AG09319 (cell line): ENCODE measurements at regions not wholly inside any gene's neighbourhood (a gene's known extent, or its start where the extent isn't known, plus 50 kb on each side); places are given as distances from the start of the nearest gene placed in this dataset.

Experiments
- DNase-seq: peaks from one replicate; pipeline ENCODE4 v3.0.0-alpha.2; 2010; ENCODE audit warnings: low read depth; ENCODE audit errors: extremely low read depth
- TF ChIP-seq, protein P1 (sequence below): IDR thresholded peaks from 2 replicates; pipeline ENCODE4 v1.5.1; 2011; ENCODE audit warnings: low read depth, mild to moderate bottlenecking, inconsistent platforms, low read length, moderate library complexity

DNA sequence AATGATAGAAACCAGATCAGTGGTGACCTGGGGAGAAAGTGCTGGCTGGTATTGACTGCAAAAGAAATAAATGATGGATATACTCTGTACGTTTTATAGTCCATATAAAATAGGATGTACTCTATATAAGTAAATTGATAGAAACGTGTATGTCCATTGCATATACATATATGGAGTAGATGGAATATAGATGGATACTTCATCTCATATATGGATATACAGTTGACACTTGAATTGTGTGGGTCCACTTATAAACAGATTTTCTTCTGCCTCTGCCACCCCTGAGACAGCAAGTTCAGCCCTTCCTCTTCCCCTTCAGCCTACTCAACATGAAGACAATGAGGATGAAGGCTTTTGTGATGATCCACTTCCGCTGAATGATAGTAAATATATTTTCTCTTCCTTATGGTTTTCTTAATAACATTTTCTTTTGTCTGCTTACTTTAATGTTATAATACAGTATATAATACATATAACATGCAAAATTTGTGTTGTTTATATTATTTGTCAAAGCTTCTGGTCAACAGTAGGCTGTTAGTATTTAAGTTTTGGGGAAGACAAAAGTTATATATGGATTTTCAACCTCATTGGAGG, 76.1 kb upstream of the MYCN start:
- TF ChIP-seq, protein P1, sequence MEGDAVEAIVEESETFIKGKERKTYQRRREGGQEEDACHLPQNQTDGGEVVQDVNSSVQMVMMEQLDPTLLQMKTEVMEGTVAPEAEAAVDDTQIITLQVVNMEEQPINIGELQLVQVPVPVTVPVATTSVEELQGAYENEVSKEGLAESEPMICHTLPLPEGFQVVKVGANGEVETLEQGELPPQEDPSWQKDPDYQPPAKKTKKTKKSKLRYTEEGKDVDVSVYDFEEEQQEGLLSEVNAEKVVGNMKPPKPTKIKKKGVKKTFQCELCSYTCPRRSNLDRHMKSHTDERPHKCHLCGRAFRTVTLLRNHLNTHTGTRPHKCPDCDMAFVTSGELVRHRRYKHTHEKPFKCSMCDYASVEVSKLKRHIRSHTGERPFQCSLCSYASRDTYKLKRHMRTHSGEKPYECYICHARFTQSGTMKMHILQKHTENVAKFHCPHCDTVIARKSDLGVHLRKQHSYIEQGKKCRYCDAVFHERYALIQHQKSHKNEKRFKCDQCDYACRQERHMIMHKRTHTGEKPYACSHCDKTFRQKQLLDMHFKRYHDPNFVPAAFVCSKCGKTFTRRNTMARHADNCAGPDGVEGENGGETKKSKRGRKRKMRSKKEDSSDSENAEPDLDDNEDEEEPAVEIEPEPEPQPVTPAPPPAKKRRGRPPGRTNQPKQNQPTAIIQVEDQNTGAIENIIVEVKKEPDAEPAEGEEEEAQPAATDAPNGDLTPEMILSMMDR: no peak
- DNase-seq: no peak

DNA sequence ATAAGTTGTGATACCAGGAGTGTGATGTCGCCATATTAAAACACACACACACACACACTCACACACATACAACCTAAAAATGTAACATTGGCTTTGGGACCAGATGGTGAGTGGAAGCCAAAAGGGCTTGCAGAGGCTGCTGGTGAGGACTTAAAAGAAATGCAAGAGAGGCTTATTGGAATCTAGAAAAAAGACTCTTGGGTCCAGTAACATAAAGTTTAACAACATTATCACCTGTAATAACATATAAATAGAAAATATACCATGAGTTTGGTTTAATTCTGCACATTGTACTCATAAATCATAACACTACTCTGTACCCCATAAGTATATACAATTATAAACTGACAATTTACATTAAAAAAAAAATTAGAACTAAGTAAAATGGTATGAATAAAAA, 74.4 kb upstream of the MYCN start:
- no peak for DNase-seq
- TF ChIP-seq, protein P1: no peak

DNA sequence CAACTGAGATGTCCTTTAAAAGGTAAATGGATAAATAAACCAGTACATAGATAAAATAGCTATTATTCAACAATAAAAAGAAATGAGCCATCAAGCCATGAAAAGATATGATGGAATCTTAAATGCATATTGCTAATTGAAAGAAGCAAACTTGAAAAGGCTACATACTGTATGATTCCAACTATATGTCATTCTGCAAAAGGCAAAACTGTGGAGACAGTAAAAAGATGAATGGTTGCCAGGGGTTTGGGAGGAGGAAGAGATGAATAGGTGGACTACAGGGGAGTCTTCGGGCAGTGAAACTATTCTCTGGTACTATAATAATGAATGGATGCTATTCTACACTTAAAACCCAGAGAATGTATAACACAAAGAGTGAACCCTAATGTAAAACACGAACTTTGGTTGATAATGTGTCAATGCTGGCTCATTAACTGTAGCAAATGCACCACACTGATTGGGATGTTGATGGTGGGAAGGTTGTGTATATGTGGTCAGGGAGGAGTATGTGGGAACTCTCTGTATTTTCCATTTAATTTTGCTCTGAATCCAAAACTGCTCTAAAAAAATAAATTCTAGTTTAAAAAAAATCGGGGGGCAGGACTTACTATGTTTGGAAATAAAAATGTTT, 73.7 kb upstream of the MYCN start:
- DNase-seq: no peak
- TF ChIP-seq, protein P1: no peak

DNA sequence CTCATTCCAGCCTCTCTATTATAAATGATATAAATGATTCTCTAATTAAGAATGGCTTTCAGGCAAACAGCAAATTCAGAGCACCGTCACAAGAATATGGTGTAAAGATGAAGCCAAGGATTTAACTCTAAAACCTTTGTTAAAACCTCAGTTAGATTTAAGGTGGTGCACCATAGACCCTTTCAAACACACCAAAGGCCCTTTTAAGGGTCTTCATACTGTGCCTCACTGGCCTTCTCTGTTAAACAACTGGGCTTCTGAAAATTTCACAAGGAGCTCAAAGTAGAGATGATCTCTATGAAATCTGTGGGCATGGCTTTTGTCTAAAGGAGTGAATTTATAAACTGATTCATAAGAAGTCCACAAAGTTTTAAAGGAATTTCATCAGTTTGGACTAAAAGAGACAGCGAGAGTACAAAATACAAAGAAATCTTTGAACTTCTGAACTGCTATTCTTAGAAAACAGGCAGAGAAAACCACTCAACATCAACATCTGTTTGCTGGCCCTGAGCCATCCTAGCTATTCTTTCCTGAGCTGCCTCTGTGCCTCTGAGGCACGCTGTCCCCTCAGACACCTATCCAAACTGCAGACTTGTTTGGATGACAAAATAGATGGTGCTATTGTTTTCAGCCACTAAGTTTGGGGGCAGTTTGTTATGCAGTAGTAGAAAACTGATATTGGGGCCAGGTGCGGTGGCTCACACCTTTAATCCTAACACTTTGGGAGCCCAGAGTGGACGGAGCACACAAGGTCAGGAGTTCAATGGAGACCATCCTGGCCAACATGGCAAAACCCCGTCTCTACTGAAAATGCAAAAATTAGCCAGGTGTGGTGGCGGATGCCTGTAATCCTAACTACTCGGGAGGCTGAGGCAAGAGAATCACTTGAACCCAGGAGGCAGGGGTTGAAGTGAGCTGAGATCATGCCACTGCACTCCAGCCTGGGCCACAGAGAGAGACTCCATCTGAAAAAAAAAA, 72.9 kb upstream of the MYCN start:
- TF ChIP-seq, protein P1: no peak
- no peak for DNase-seq

DNA sequence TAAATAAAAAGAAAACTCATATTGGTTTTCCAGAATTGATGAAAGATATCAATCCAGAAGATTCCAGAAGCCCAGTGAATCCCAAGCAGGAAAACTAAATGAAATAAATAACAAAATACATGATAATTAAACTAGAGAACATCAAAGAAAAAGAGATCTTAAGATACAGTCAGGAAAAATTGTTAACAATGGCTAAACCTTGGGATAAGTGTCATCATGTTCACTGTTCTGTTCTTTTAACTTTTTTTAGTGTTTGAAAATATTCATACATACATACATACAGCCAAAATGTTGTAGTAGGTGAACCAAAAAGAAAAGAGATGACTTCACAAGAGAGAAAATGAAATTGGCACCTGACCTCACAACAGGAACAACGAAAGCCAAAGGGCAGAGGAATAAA, 72.2 kb upstream of the MYCN start:
- TF ChIP-seq, protein P1: no peak
- DNase-seq: no peak

DNA sequence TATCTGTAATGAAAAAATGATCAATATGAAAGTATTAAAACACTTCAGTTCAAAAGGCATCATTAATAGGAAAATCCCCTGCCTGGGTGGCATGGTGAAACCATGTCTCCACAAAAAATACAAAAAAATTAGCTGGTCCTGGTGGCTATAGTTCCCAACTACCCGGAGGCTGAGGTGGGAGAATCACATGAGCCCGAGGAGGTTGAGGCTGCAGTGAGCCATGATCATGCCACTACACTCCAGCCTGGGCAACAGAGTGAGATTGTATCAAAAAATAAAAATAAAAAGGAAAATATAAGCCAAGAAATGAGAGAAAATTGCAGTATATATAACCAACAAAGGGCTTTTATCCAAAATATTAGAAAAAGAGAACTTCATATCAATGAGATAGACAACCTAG, 71.6 kb upstream of the MYCN start:
- TF ChIP-seq, protein P1: no peak

DNA sequence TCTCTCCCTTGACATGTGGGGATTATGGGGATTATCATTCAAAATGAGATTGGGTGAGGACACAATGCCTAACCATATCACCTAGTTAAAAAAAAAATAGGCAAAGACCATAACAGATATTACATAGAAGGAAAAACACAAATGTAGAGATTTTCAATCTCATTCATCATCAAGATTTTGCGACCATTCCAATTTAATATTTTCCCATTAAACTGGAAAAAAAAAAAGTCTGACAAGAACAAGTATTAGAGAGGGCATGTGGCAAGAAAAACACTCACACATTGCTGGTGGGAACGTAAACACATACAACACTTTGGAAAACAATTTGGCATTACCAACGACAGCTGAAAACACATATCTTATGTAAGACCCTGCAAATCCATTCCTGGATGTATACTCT, 71.0 kb upstream of the MYCN start:
- TF ChIP-seq, protein P1: no peak
- DNase-seq: no peak

More for the DNA sequence above, 71.6 kb upstream of the MYCN start:
- no peak for DNase-seq
